ENCODE measurements at regions not wholly inside any gene's neighbourhood (a gene's known extent, or its start where the extent isn't known, plus 50 kb on each side); places are given as distances from the start of the nearest gene placed in this dataset.

DNA sequence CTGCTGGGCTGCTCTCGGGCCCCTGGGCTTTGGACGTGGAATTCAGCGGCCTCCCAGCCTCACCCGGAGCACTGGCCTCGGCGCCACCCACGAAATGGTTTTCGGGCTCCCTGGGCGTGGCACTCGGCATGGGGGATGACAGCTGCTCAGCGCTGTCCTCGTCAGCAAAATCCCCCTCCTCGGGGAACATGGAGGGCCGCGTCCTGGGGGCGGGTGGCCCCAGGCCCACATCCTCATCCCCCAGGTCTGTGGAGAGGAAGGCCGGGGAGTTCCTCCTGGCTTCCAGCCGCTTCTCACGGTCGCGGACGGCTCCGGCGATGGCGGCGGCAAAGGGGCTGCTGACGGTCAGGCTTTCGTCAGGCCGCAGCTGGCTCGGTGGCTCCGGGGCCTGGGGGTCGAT is 88.4 kb downstream of the CTTN start:
- DNase-seq (ENCODE audit: low read depth in 1 of 2, low spot score in 1 of 2), result no peak

DNA sequence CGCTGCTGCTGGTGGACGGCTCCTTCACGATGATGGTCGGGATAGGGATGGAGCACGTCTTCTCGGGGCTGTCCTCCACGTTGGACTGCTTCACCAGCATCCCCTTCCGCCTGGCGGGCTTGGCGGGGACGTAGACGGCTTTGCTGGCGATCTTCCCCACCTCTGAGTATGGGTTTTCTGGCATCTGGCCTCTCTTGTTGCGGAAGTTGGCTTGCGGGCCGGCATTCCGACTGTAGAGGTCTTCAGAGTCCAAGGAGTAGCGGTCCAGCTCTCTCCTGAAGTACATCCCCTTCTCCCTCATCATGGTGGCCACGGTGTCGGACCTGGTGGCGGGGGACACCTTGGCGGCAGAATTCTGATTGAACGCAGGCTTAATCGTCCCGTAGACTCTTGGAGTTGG is 88.8 kb downstream of the CTTN start:
- DNase-seq (ENCODE audit: low read depth in 1 of 2, low spot score in 1 of 2), result no peak

DNA sequence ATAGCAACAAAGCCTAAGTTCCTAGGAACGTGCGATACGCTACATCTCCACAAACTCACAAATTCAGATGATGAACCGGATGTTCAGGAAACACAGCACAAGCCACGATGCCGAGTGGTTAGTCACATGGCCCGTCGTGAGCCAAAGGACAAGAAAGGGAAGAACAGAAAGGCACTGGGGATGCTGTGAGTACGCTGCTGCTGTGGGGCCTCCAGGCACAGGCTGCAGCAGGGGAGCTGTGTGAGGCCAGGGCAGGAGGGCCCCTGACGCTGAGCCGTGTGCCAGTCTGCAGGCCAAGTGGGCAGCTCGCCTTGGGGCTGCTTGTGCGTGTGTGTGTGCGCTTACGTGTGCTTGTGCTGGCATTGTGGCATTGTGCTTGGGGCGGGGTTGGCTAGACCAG is 89.4 kb downstream of the CTTN start:
- DNase-seq (ENCODE audit: low read depth in 1 of 2, low spot score in 1 of 2), result no peak

DNA sequence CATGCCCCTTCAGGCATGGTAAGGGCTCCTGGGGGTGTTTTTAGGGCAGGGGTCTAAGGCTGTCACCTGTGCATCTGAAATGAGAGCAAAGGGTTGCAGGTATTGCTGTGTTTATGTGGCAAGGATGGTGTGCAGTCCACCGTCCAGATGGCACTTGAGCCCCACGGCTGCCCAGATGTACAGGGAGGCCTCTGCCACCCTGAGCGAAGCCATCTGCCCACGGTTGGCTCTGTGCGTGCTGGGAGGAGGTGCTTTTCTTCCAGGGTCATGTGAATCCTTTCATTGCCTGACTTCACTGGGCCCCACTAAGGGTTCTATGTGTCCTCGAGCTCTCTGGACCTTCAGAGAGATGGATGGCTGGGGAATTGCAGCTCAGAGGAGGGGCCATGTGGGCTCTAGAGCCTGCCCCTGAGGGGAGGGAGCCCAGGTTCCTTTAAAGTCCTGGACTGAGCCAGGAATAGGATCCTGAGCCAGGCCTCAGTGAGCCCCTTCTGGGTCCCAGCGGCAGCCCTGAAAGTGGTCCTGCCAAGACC is 89.9 kb downstream of the CTTN start:
- no peak for DNase-seq (ENCODE audit: low read depth in 1 of 2, low spot score in 1 of 2)

DNA sequence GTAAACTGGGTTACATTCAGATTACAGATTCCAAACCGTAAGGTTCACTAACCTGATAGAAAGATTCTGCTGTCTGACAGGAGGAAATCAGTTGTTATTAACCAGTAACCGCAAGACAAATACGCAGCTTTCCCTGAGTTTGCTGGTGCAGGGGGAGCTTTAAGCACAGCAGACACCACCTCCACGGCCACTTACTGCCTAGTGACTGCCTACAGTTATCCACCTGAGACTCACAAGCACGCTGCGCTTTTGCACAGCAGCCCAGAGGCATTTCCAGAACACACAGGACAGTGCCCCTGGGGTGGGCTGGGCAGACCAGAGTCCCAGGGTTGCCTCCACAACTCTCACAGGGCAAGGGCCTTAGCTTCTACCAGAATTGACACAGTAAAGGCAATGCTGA is 90.9 kb downstream of the CTTN start:
- no peak for DNase-seq (ENCODE audit: low read depth in 1 of 2, low spot score in 1 of 2)

DNA sequence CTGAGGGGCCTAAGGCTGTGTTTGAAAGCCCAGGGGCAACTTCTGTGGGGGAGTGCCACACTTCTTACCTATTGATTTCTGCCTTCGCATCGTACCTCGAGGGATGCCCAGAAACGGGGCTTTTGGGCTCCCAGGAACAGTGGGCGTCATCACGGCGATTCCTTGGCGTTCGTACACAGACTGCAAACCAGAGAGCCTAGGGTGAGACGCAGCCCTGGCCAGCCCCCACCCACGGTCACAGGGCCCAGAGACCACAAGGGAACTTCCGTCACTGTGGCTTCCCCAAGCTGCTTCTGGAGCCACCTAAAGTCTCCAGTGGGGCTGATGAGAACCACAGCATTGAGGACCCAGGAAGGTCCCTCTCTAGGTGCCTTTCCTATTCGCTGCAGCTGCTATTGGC is 91.9 kb downstream of the CTTN start:
- DNase-seq (ENCODE audit: low read depth in 1 of 2, low spot score in 1 of 2), result no peak

DNA sequence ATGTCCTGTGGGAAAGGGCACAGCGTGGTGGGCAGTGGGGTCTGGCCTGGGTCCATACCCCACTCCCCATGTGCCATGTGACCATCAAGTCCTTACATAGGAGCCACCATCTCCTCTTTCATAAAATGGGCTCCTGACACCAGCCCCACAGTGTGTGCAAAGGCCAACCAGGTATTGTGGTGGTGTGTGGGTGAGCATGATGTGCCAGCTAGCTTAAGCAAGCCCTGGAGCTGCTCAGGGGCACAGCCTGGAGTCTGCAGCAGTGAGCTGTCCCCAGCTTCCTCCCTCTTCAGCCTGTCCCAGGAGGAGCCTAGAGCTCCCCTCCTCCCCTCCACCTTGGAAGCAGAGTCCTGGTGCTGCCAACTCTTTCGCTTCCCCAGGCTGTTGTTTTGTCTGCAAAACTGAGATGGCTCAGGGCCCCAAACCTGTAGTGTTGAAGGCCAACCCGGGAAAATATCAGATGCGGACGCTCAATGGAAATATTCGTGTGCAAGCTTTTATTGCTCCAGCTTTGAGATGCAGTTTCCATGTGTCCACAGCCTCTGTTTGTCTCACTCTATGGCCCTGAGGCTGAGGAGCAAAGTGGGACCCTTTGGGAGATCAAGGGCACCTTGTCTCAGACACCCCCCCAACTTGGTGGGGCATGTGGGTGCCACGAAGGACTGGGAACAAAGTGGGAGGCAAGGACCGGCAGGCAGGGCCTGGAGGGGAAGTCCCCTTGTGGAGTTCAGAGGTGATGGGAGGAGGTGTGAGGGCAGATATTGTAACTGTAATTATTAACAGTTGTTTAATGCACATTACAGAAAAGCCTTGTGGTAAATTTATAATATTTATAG is 92.6 kb downstream of the CTTN start:
- DNase-seq (ENCODE audit: low read depth in 1 of 2, low spot score in 1 of 2), result no peak

DNA sequence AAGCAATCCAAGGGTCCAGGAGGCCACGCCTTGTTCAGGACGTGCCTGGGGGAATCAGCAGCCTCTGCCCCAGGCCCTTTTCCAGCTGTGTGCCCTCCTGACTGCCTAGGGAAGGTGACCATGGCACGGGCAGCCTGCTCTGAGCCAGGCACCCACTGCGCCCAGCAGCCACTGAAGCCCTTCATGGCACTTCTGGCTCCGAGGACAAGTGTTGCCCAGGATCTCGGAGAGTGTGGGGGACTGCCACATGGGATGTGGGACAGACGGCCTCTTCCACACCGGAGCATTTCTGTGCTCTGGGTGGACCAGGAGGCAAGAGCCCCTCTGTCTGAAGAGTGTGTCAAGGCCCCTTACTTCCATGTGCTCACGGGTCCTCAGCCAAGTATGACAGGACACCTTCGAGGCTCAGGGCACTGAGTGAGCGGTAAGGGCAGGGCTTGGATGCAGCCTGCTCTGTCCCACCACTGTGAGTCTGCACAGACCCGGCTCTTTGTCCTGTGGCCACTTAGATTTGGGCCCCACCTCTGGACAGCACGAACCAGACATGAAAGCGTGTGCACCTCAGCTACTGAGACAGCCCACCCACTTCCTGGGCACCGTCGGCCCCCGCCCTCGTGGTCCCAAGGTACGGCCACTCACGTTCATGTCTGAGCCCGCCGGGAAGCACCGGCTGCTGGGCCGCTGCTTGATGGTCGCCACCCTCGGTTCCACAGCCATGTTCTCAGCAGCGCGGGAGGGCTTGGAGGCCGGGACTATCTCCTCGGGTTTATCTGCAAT is 93.6 kb downstream of the CTTN start:
- no peak for DNase-seq (ENCODE audit: low read depth in 1 of 2, low spot score in 1 of 2)

DNA sequence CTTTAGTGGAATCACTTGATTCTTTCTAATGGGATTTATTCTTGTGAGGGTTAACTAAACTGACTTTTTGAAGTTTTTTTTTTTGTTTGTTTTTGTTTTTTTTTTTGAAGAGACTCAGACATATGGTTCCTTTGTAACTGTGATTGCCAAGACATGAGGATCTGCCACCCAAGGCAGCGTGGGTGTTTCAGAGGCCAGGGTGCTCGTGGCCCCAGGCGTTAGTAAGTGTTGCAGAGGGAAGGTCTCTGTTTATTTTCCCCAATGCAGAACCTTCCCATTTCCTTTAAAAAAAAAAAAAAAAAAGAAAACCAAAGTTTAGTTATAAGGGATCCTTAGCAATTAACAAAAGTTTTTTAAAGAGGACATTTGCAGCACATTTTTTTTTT is 94.8 kb downstream of the CTTN start:
- DNase-seq (ENCODE audit: low read depth in 1 of 2, low spot score in 1 of 2), result no peak

DNA sequence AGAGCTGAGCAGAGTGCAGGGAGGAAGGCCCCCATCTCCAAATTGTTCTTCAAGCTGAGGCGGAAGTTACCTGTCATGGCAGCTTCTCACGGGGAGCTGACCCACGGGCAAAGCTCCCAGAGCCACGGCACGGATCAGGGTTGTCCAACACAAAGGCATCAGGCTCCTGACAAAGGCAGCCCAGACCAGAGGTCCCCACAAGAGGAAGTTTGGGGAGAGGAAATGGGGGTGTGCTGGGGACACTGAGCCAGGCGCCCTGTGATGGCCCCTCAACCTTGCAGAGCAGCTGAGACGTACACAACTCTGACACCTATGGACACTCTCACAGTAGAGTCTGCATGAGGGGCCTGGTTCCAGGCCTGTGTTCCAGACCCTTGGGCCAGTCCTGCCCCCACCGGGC is 95.6 kb downstream of the CTTN start:
- DNase-seq (ENCODE audit: low read depth in 1 of 2, low spot score in 1 of 2), result no peak

DNA sequence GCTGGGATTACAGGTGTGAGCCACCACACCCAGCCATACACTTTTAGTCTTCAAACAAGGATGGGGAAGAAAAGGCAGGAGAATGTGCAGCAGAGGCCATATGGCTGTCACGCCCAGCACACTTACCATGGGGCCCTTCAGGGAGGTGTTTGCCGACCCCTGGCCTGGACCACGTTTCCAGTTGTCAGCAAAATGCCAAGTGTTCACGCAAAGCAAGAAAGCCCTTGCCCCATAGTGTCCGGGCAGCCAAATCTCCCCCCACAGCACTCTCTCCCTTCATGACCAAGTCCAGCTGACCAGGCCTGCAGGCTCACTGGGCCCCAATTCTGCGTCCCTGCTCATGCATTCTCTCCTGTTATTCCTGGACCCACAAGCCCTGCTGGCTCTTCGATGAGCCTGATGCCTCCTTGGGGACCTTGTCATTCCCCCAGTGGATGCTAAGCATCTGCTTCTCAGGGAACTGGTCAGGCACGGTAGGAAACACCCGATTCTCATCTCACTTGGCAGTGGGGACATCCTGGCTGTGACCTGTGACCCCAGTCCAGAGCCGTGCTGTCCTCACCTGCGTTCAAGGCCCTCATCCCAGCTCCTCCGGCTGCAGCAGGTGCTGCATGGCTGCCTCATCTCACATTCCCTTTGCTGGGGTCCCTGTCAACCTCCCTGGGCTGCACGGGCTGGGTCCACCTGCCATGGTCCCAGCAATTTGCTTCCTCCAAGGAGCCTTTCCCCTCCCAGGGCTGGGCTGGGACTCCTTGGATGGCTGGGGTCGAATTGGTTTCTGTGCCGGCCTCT is 96.4 kb downstream of the CTTN start:
- no peak for DNase-seq (ENCODE audit: low read depth in 1 of 2, low spot score in 1 of 2)

DNA sequence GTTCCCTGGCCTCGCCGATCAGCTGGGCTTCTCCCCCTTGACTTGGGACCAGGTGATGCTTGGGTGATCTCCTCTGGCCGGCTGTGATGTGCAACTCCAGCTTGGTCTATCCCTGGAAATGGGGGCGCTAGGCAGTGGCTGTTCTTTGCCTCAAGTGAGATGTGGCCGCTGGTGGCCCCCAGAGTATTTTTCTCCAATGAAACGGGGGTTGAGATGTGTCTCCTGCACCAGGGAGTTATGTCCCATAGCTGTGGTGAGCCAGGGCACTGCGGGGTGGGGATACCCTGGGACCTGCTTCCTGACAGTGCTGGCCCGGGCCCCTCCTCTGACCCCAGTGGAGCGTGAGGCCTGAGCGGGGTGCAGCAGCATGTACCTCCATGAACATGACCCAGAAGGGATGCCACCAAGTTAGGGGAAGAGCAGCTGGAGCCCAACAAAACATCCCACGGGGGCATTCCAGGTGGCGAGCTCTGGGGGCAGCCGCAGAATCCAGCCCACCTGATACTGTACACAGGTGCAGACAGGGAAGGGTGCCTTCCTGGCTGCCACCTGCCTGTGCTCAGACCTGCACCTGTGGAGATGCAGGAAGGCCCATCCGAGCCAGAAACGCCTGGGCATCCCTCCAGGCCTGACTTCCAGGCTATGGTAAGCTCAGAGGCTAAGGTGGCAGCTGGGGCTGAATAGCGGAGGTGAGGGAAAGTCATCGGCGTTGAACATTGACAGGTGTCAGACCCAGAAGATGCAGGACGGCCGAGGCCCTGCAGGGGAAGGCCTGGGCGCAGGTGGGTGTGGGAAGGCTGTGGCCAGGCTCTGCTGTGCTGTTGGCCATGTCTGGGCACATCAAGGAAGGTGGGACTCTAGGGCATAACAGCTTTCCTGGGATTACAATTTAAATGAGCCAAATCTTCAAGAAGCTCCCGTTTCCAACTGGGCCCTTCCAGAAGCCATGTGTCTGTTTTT is 97.3 kb downstream of the CTTN start:
- no peak for DNase-seq (ENCODE audit: low read depth in 1 of 2, low spot score in 1 of 2)

DNA sequence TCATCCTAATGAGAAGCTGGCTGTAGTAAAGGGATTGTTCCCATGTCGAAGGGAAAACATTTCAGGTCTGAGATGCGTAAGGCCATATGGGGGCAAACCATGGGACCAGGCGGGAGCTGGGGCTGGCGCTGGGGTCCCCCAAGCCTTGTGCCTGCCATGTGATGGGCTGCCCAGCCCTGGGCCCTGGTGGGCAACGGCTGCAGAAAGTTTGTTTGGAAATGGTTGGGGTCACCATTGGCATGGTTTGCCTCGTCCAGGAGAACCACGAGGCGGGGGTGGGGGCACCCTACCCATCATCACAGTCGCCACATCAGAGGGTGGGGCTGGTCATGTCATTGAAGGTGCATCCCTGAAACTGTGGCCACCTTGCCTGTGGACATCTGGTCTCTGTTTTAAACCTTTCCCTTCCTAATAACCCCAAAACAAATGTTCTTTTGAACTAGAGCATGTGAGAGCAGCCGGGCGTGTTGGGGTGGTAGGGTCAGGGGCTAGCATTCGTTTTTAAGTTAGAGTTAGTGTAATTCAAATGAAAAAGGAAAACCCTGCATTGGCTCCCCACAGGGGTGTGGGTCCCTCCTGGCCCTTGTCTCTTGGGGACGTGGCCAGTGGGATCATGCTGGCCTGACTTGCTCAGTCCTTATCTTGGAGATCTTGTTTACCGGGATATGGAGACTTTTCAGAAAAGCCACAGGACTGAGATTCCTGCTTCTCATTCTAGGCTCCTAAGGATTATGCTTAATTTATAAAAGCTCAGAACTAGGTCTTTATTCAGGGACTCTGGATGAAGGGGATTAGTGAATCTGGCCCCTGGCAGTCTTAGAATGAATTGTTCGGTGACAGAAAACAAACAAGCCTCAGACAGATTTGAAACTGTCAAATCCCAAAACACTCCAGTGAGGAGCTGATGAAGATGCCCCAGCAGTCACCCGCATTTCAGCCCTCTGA is 98.5 kb downstream of the CTTN start:
- DNase-seq (ENCODE audit: low read depth in 1 of 2, low spot score in 1 of 2), result no peak

DNA sequence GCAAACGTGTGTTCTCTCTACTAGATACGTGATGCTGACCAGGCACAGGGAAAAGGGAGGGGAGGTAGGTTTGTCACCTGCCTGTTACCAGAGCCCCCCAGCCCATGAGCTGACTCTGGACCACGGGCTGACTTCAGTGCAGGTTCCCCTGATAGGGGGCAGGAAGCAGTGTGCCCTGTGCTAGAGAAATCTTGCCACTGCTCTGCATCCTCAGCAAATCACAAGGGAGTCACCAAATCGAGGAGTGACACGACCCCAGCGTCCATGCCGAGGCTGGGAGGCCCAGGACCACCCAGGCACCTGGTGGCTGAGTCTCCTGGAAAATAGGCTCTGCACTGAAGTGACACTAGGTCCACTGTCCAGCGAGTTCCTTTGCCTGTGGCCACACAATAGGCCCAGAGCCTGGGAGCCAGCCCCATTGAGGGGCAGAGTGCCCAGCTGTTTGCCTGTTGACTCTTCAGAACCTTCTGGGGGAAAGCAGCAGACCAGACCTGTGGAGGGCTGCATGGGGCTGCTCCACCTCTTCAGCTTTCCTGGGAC is 99.3 kb downstream of the CTTN start:
- DNase-seq (ENCODE audit: low read depth in 1 of 2, low spot score in 1 of 2), result no peak

DNA sequence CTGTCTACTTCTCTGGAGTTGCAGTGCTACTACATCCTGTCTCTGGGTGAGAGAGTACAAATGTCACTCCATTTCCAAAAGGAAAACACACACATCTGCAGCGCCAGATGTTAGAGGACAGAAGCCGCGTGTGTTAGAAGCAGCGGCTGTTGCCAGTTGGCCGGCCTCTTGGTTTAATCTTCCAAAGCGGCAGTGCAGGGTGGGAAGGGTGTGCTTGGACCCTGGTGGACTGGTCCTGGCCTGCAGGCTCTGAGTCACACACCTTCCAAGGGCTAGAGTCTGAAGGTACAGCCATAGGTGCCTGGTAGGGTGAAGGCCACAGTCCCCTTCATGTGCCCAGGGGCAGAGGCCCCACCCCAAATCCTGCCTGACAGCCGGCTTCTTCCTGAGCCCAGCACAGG is 99.8 kb downstream of the CTTN start:
- no peak for DNase-seq (ENCODE audit: low read depth in 1 of 2, low spot score in 1 of 2)

DNA sequence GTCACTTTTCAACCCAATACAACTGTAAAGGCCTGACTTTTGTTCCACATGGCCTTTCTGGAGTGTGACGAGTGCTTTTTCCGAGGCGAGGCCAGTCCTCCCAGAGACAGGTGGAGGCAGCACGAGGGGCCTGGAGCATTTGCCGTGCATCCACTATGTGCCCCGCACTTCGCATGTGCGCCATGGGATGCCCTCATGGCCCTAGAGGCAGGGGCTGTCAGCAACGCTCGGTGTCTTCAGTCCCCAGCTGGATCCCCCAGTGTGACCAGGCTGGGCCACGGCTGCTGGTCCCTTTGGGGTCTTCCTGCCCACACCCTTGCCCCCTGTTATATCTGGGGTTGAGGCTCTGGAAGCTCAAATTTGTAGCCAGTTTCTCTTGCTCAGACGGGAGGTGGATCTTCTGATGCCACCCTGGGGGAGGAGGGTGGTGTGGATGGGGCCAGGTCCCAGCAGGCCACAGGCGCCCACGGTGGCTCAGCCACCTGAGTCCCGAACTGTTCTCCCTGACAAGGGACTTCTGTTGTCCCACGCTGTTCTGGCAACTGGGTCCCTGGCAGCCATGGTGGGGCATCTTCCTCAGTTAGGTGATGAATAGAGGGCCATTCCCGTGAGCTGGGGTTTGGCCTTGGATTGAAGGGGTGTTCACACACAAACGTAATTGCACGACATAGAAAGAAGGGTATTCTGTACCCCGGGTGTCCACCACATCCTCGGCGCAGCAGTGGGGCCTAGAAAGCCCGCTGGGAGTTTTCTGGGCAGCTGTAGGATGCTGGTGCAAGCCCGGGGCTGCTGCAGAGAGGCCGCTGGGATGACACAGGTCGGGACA is 100.9 kb downstream of the CTTN start:
- DNase-seq (ENCODE audit: low read depth in 1 of 2, low spot score in 1 of 2), result no peak

DNA sequence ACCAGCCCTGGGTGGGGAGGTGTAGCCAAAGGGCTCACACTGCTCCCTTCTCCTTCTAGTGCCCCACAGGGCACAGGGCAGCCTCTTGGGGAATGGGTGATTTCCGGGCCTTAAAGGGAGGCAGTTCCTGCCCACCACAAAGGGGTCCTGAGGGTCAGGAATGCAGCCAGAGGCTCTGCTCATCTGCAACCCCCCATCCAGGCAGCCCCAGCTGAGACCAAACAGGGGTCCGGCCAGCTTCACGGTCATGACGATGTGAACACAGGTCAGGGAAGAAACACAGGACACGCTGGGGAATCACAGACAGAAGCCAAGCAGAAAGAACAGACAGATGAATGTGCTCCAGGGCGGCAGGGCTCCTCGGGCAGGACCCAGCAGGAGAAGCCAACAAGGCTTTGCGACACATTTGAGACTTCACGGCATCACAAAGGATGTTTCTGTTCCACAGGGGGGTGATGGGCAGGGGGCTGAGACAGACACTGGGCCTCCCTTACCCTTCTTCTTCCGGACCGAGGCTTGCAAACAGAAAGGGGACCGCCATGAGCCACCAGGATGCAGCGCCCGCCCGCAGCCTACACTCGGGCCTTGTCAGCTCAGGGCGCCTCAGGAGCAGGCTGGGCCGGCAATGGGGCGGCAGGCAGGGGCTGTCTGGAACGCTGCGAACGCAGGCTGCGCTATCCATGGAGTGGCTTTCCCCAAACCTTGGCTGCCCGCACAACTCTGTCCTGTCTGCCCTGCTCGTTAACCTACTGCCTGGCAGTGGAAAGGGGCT is 101.9 kb downstream of the CTTN start:
- no peak for DNase-seq (ENCODE audit: low read depth in 1 of 2, low spot score in 1 of 2)

Data from activated CD4-positive, alpha-beta T cell treated with anti-CD3 and anti-CD28 coated beads, Interleukin-2, amount 50 U/mL, for 24 hours (primary cell).